Spleen (tissue), 7 donors: ENCODE measurements at regions not wholly inside any gene's neighbourhood (a gene's known extent, or its start where the extent isn't known, plus 50 kb on each side); places are given as distances from the start of the nearest gene placed in this dataset.

Source experiments
- CTCF ChIP-seq, 11 experiments: fragments of 200-600 bp in 7 of 11; fragments of 450-650 bp in 4 of 11; sonication (generic) in 4 of 11; IDR thresholded peaks in 8 of 11; conservative IDR thresholded peaks in 3 of 11; 1 replicate in 7 of 11; 2 replicates in 4 of 11; pipeline versions ENCODE4 v1.4.0 to v1.8.0; 2016 to 2021; ENCODE audit warnings: antibody characterized with exemption in 11 of 11, inconsistent platforms in 4 of 11, mild to moderate bottlenecking in 1 of 11
- POLR2A ChIP-seq, 3 donors: fragments of 450-650 bp; IDR thresholded peaks; one replicate each; pipeline ENCODE4 v1.5.1; 2017; ENCODE audit warnings: antibody characterized with exemption in 3 of 3, mild to moderate bottlenecking in 1 of 3
- POLR2AphosphoS5 ChIP-seq, 3 donors: sonication (generic); formaldehyde crosslinking; IDR thresholded peaks; one replicate each; pipeline ENCODE4 v1.5.1; 2017; ENCODE audit warnings: antibody characterized with exemption in 3 of 3
- donor health status: DM: no; HTN: no; CAD: no; lungs with moderate emphysema.
- donor health status: DM: no; HTN: no; CAD: no.
- donor health status: DM: no; HTN: no; CAD: no.

DNA sequence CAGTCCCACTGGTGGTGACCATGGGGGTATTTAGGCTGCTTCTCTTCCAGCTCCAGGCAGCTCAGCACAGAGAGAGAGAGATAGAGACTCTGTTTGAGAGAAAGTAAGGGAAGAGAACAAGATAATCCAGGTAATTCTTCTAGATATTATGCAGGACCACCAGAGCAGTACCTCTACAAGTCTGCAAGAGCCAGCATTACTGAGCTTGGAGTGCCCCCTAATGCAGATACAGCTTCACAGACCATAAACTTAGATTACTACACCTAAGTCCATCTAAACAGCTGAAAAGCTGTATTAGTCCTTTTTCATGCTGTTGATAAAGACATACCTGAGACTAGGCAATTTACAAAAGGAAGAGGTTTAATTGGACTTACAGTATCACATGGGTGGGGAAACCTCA lies 570.3 kb downstream of the LRRIQ3 start:
- TF ChIP-seq CTCF (IDR thresholded peaks at IDR 0.05 in 8 of 11, conservative IDR thresholded peaks at IDR 0.05 in 3 of 11) (no peak), POLR2A (IDR thresholded peaks at IDR 0.05) (no peak), POLR2AphosphoS5 (IDR thresholded peaks at IDR 0.05) (no peak)
